ENCODE measurements at regions not wholly inside any gene's neighbourhood (a gene's known extent, or its start where the extent isn't known, plus 50 kb on each side); places are given as distances from the start of the nearest gene placed in this dataset.

DNA sequence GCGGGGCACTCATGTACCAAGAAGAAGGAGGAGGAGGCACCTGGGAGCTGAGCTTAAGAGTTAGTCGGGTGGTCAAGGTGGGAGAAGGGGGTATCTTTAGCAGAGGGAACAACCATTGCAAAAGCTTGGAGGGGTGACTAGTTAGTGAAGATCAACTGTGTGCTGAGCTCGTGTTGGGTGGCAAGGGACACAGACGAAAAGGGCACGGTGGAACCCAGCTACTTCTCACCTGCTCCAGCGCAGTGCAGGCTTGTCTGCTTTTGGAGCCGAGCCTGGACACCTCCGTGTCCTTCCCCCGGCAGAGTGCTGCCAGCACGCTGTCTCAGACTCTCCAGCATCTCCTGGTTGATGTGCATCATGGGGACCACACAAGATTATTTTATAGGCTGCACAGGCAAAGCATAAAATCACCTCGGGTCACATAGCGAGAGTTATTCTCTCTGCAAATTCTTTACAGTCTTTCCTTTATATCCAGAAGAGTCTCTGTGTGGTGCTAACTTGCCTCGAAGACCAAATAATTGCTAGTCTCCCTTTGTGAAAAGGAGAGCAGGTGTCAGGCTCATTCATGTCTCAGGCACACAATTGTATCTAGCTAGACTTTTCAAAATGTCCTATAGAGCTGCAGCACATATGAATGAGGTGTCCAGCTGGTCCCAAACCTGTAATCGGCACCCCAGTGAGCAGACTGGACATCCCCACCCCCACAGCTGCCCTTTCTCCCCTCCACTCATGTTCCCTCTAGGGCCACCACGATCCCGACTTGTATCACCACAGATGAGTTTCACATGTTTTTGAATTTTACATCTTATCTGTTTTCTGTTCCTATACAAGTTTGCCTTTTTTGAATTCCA is 123.4 kb downstream of the CEBPB start:
- TF ChIP-seq, protein P1, sequence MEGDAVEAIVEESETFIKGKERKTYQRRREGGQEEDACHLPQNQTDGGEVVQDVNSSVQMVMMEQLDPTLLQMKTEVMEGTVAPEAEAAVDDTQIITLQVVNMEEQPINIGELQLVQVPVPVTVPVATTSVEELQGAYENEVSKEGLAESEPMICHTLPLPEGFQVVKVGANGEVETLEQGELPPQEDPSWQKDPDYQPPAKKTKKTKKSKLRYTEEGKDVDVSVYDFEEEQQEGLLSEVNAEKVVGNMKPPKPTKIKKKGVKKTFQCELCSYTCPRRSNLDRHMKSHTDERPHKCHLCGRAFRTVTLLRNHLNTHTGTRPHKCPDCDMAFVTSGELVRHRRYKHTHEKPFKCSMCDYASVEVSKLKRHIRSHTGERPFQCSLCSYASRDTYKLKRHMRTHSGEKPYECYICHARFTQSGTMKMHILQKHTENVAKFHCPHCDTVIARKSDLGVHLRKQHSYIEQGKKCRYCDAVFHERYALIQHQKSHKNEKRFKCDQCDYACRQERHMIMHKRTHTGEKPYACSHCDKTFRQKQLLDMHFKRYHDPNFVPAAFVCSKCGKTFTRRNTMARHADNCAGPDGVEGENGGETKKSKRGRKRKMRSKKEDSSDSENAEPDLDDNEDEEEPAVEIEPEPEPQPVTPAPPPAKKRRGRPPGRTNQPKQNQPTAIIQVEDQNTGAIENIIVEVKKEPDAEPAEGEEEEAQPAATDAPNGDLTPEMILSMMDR (IDR thresholded peaks at IDR 0.05; ENCODE audit: low read length), result no peak
- TF ChIP-seq EZH2 (IDR thresholded peaks at IDR 0.05; ENCODE audit: borderline replicate concordance, low read length), result no peak
